22Rv1 (cell line): ENCODE measurements at regions not wholly inside any gene's neighbourhood (a gene's known extent, or its start where the extent isn't known, plus 50 kb on each side); places are given as distances from the start of the nearest gene placed in this dataset.

Experiments
- CTCF ChIP-seq: fragments of 450-650 bp; IDR thresholded peaks from 2 replicates; pipeline ENCODE4 v1.5.1; 2017; ENCODE audit warnings: mild to moderate bottlenecking
- ZFX ChIP-seq: fragments of 450-650 bp; IDR thresholded peaks from 2 replicates; pipeline ENCODE4 v1.6.1; 2017; ENCODE audit warnings: antibody characterized with exemption, borderline replicate concordance

GRCh38 chr1:30636621-30637020 lies 86.8 kb downstream of the MATN1 start:
- TF ChIP-seq CTCF (no peak), ZFX (no peak)
